Lung (tissue), 11 donors: ENCODE measurements at regions not wholly inside any gene's neighbourhood (a gene's known extent, or its start where the extent isn't known, plus 50 kb on each side); places are given as distances from the start of the nearest gene placed in this dataset.

Experiments used
- ATAC-seq: fragments of 200-7000 bp; cut with Tn5 transposase; one replicate; pipeline ENCODE4 v1.9.1; 2020; ENCODE audit warnings: moderate number of reproducible peaks; ENCODE audit not compliant: insufficient read depth, low FRiP score
- DNase-seq, 3 donors: peaks; one replicate each; pipeline ENCODE4 v3.0.0-alpha.2; 2013 to 2017
- H3K27ac ChIP-seq, 2 donors: one replicate each; pipeline ENCODE4 v1.5.1; 2013; ENCODE audit warnings: mild to moderate bottlenecking in 2 of 2, moderate library complexity in 2 of 2, control low read depth in 1 of 2, inconsistent platforms in 1 of 2, low read depth in 1 of 2, low read length in 1 of 2
- H3K27me3 ChIP-seq, 3 donors: one replicate each; pipeline ENCODE4 v1.5.1; 2013; ENCODE audit warnings: low read length in 2 of 3; ENCODE audit not compliant: control insufficient read depth in 3 of 3, insufficient read depth in 3 of 3
- H3K36me3 ChIP-seq, 4 donors: one replicate each; pipeline ENCODE4 v1.5.1; 2013; ENCODE audit warnings: low read length in 4 of 4, mild to moderate bottlenecking in 1 of 4, moderate library complexity in 1 of 4; ENCODE audit not compliant: control insufficient read depth in 4 of 4, insufficient read depth in 4 of 4
- H3K4me1 ChIP-seq, 5 donors: one replicate each; pipeline ENCODE4 v1.5.1; 2013; ENCODE audit warnings: low read length in 5 of 5, mild to moderate bottlenecking in 2 of 5, moderate library complexity in 1 of 5; ENCODE audit not compliant: control insufficient read depth in 5 of 5, insufficient read depth in 5 of 5
- H3K4me3 ChIP-seq: one replicate; pipeline ENCODE4 v1.5.1; 2013; ENCODE audit warnings: mild to moderate bottlenecking, control low read depth, moderate library complexity
- H3K9ac ChIP-seq, 2 donors: one replicate each; pipeline ENCODE4 v1.5.1; 2013; ENCODE audit warnings: low read length in 2 of 2, control low read depth in 1 of 2; ENCODE audit not compliant: insufficient read depth in 1 of 2
- H3K9me3 ChIP-seq, 4 donors: one replicate each; pipeline ENCODE4 v1.5.1; 2013; ENCODE audit warnings: low read length in 3 of 4, mild to moderate bottlenecking in 1 of 4, moderate library complexity in 1 of 4; ENCODE audit not compliant: control insufficient read depth in 4 of 4, insufficient read depth in 3 of 4
- CTCF ChIP-seq: IDR thresholded peaks from 2 replicates; pipeline ENCODE4 v1.5.1; 2012; ENCODE audit warnings: mild to moderate bottlenecking; ENCODE audit errors: control extremely low read depth, extremely low read depth
- WGBS, 2 donors: extraction: QIAGEN DNeasy Blood & Tissue Kit; methylation state at CpG; one replicate each; pipeline ENCODE4 v1.1.7; 2013; 5-methylcytosine and 5-hydroxymethylcytosine counted together
- donor health status: control.
- donor health status: control.
- donor health status: Bipolar disorder and iron deficiency.
- donor health status: healthy.
- donor health status: DM: yes; HTN: yes; CAD: no.

- no peaks in the 10 kb centered on the region for H3K36me3 ChIP-seq
- H3K27me3 ChIP-seq: no peaks in the 10 kb centered on the region
- H3K27ac ChIP-seq: no peak overlapping the region
- DNase-seq (no peak), ATAC-seq (no peak)
- no peak overlapping the region for H3K4me3 ChIP-seq
- TF ChIP-seq CTCF: no peak
- H3K9ac ChIP-seq: no peak overlapping the region
- no peaks in the 10 kb centered on the region for H3K9me3 ChIP-seq
- peaks cover 0 to 4% (median 0%) of the 10 kb centered on the region in 5 donors for H3K4me1 ChIP-seq
Observed at GRCh38 chr1:185446131-185446530, 129.1 kb upstream of the IVNS1ABP start.

GRCh38 chr1:185445594-185445993, 128.6 kb upstream of the IVNS1ABP start:
- no peak for DNase-seq
- 87 to 88% methylated on average over 2 of the region's 2 CpGs for WGBS, 2 donors

GRCh38 chr1:185444676-185445075, 127.6 kb upstream of the IVNS1ABP start:
- DNase-seq (no peak), ATAC-seq (no peak)
- H3K9ac ChIP-seq: no peak overlapping the region
- peaks cover 0 to 9% (median 0%) of the 10 kb centered on the region in 5 donors for H3K4me1 ChIP-seq
- no peaks in the 10 kb centered on the region for H3K36me3 ChIP-seq
- no peak overlapping the region for H3K4me3 ChIP-seq
- H3K27me3 ChIP-seq: no peaks in the 10 kb centered on the region
- 92 to 94% methylated on average over 8 of the region's 8 CpGs for WGBS, 2 donors
- H3K9me3 ChIP-seq: no peaks in the 10 kb centered on the region
- H3K27ac ChIP-seq: no peak overlapping the region
- no peak for TF ChIP-seq CTCF

More at GRCh38 chr1:185445594-185445993, 128.6 kb upstream of the IVNS1ABP start:
- Histone ChIP-seq H3K27me3 (no peaks in the 10 kb centered on the region), H3K36me3 (no peaks in the 10 kb centered on the region), H3K9me3 (no peaks in the 10 kb centered on the region), H3K27ac (no peak overlapping the region), H3K4me1 (peaks cover 0 to 4% (median 0%) of the 10 kb centered on the region in 5 donors), H3K4me3 (no peak overlapping the region), H3K9ac (no peak overlapping the region)
- ATAC-seq: no peak
- TF ChIP-seq CTCF: no peak

- no peak for DNase-seq
Observed at GRCh38 chr1:185442050-185442449, 125.0 kb upstream of the IVNS1ABP start.

More at GRCh38 chr1:185442050-185442449, 125.0 kb upstream of the IVNS1ABP start:
- Histone ChIP-seq H3K27me3 (no peaks in the 10 kb centered on the region), H3K27ac (no peak overlapping the region), H3K36me3 (no peaks in the 10 kb centered on the region), H3K4me1 (peaks cover 0 to 13% (median 0%) of the 10 kb centered on the region in 5 donors), H3K4me3 (no peak overlapping the region), H3K9ac (no peak overlapping the region), H3K9me3 (no peaks in the 10 kb centered on the region)
- no peak for TF ChIP-seq CTCF
- 92% methylated on average over 2 of the region's 2 CpGs for WGBS, 2 donors
- ATAC-seq: no peak
